MV-4-11 (cell line): ENCODE measurements at regions not wholly inside any gene's neighbourhood (a gene's known extent, or its start where the extent isn't known, plus 50 kb on each side); places are given as distances from the start of the nearest gene placed in this dataset.

Source experiments
- DNase-seq: peaks from one replicate; lab custom pipeline; 2025; lab: John Stamatoyannopoulos, UW

- DNase-seq, result no peak
Measured at GRCh38 chr14:87233806-87234384, 759.1 kb downstream of the GALC start.

DNA sequence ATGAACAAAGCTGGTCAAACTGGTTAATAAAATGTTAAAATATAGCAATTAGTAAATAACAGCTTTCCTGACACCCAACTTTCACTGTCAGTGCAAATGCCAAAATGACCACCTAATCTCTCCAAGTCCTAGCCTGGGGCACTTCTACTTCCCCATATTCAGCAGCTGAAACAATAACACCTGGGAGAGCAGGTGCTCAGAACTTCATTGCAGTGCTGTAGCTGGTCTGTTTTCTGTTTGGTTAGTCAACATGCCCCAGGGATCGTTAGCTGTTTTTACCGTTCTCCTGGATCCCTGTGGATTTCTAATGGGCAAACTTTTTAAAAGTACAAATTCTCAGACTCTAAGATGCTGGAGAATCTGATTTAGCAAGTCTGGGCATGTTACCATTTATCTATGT is 759.7 kb downstream of the GALC start:
- no peak for DNase-seq

GRCh38 chr14:87231336-87232026 is 761.5 kb downstream of the GALC start:
- no peak for DNase-seq

DNA sequence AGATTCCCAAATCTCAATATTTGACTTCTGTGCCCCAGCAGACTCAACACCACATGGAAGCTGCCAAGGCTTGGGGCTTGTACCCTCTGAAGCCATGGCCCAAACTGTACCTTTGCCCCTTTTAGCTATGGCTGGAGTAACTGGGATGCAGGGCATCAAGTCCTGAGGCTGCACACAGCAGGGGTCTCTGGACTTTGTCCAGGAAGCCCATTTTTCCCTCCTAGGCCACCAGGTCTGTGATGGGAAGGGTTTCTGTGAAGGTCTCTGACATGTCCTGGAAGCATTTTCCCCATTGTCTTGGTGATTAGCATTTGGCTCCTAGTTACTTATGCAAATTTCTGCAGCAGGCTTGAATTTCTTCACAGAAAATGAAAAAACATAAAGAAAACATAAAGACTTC is 762.3 kb downstream of the GALC start:
- DNase-seq, result no peak

GRCh38 chr14:87229131-87229530 is 763.9 kb downstream of the GALC start:
- no peak for DNase-seq

- no peak for DNase-seq
Measured at GRCh38 chr14:87217023-87217422, 776.0 kb downstream of the GALC start.

DNA sequence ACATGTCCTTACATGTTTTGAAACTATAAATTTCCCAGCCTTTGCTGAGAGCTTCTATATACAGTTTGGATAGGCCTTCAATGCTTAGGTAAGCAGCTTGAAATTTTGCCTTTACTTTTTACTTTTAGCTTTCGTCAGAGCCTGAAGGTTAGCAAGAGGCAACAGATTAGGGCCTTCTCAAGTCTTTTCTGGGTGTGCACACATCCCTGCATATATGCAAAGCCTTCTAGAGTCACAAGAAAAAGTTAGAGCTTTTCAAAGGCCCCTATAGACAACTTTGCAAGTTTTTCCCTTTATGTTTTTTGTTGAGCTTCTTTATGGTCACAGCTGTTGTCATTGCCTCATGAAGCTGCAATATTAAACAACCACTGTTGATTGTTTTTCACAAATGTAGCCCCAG is 778.4 kb downstream of the GALC start:
- DNase-seq, result no peak

DNA sequence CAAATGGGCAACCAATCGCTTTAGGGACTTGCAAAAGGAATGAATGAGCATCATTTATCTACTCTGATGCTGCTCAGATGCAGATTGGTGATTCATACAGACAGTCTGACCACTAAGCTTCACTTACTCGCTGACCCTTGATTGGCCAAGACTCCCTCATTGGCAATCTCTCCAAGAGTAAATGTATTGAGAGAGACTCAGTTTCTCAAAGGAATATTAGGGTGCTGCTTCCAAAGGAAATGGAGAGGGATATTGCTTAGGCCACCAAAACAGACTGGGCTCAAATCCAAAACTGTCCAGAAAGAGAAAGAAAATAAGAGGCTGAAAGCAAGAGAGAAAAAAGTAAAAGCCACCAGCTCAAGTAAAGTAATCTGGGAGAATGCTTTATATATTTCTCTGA is 785.2 kb downstream of the GALC start:
- DNase-seq, result no peak

GRCh38 chr14:87205811-87206210 is 787.2 kb downstream of the GALC start:
- no peak for DNase-seq

GRCh38 chr14:87203346-87203745 is 789.6 kb downstream of the GALC start:
- no peak for DNase-seq

DNA sequence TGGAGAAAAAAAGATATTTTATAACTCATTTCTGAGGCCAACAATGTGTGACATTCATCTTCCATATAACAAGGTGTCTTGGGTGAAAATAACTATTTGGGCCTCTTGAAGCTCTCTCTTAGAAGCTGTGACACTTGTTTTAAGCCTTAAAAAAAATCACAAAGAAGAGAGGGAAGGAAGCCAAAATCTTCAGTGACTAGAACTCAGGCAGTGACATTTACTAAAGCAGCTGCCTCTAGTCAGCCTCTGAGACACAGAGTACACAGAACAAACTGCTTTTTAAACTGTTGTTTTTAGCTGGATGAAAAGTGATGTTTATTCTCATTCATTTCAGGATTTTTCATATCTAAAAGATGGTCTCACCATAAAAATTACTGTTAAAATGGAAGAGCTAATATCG is 793.6 kb downstream of the GALC start:
- no peak for DNase-seq

GRCh38 chr14:87196436-87196835 is 796.5 kb downstream of the GALC start:
- DNase-seq, result no peak

DNA sequence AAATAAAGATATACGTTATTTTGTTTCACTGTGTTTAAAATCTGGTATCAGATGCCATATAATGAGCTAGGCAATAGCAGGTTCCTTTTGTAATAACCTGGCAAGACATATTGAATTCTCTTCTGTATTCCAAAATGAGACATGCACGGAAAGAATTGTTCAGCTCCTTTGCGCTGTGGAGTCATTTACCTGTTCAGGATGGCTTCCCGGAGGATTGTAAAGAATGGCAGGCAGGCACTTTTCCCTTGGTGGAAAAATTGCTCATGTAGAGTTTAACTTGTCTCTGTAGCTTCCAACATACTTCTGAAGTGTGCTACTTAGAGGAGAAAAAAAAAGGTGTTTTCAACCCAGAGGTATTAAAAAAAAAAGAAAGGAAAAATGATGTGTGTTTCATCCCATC is 805.2 kb downstream of the GALC start:
- no peak for DNase-seq

GRCh38 chr14:87186737-87187136 is 806.2 kb downstream of the GALC start:
- DNase-seq, result no peak

GRCh38 chr14:87185961-87186560 is 806.9 kb downstream of the GALC start:
- no peak for DNase-seq

DNA sequence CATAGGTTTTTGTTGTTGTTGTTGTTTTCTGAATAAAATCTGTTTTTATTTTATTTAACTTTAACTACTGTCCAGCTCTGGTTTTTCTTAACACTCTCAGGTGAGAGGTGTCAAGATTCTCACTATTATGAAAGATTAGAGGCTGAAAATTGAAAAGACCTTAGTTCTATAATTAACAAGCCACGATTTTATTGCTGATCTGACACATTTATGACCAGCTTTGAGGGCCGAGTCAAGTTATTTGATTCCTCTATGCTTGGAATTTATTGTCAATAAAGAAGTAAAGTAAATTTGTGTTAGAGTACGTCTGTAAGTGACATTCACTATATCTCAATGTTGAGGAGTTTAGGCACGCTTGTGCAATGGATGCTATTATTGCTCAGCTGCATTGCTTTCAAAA is 808.8 kb downstream of the GALC start:
- no peak for DNase-seq

GRCh38 chr14:87181288-87181687 is 811.7 kb downstream of the GALC start:
- no peak for DNase-seq

- no peak for DNase-seq
Measured at GRCh38 chr14:87179936-87180335, 813.0 kb downstream of the GALC start.

GRCh38 chr14:87178277-87178676 is 814.7 kb downstream of the GALC start:
- no peak for DNase-seq

- DNase-seq, result no peak
Measured at GRCh38 chr14:87175175-87175574, 817.8 kb downstream of the GALC start.

- DNase-seq, result no peak
Measured at GRCh38 chr14:87171141-87171540, 821.8 kb downstream of the GALC start.

GRCh38 chr14:87170179-87170578 is 822.8 kb downstream of the GALC start:
- DNase-seq, result no peak

DNA sequence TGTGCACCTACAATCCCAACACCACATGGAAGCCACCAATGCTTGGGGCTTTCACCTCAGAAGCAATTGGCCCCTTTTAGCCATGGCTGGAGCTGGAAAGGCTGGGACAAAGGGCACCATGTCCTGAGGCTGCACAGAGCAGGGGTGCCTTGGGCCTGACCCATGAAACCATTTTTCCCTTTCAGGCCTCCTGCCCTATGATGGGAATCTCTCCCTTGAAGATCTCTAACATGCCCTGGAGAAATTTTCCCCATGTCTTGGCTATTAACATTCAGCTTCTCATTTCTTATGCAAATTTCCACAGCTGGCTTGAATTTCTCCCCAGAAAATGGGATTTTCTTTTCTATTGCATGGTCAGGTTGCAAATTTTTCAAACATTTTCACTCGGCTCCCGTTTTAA is 823.6 kb downstream of the GALC start:
- DNase-seq, result no peak

DNA sequence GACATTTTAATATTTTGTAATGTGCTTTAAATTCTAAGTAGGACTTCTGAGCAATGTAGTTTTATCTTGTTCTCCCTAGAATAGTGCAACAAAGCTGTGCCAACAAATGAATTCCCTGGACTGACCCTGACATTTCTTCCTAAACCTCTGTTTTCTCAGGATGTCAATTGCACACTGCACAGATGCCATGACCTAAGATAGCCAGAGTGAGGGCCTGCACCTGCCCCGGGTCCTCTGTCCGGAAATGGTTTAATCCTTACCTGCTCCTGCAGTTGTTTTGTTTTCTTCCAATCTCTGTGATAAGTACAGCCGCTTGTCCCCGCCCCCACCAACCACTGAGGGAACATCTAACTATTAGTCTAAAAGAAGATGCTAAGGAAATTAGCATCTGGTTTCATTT is 831.5 kb downstream of the GALC start:
- DNase-seq, result no peak
